NCI-H2171 (cell line): ENCODE measurements at regions not wholly inside any gene's neighbourhood (a gene's known extent, or its start where the extent isn't known, plus 50 kb on each side); places are given as distances from the start of the nearest gene placed in this dataset.

Experiments
- DNase-seq: peaks from one replicate; lab custom pipeline; 2025; lab: John Stamatoyannopoulos, UW

GRCh38 chr1:34479731-34480130 lies 275.1 kb upstream of the GJB5 start:
- no peak for DNase-seq

GRCh38 chr1:34488080-34488708 lies 266.7 kb upstream of the GJB5 start:
- no peak for DNase-seq

- no peak for DNase-seq
These were observed 254.4 kb upstream of the GJB5 start for GRCh38 chr1:34500451-34500850.

- no peak for DNase-seq
These were observed 243.0 kb upstream of the GJB5 start for GRCh38 chr1:34511802-34512201.

GRCh38 chr1:34518146-34518699 lies 236.6 kb upstream of the GJB5 start:
- DNase-seq = peak; percentile 81

- peak; percentile 50 for DNase-seq
These were observed 234.7 kb upstream of the GJB5 start for GRCh38 chr1:34520111-34520510.

GRCh38 chr1:34524783-34525182 lies 230.1 kb upstream of the GJB5 start:
- no peak for DNase-seq

GRCh38 chr1:34529935-34530859 lies 224.7 kb upstream of the GJB5 start:
- DNase-seq = no peak

- no peak for DNase-seq
These were observed 222.7 kb upstream of the GJB5 start for GRCh38 chr1:34532113-34532512.

- no peak for DNase-seq
These were observed 216.4 kb upstream of the GJB5 start for GRCh38 chr1:34538481-34538880.

GRCh38 chr1:34547046-34547674 lies 207.7 kb upstream of the GJB5 start:
- DNase-seq = no peak

GRCh38 chr1:34549199-34549598 lies 205.6 kb upstream of the GJB5 start:
- DNase-seq = no peak

GRCh38 chr1:34578306-34578705 lies 176.5 kb upstream of the GJB5 start:
- DNase-seq = no peak

- no peak for DNase-seq
These were observed 172.5 kb upstream of the GJB5 start for GRCh38 chr1:34582356-34582755.

GRCh38 chr1:34587761-34588160 lies 167.1 kb upstream of the GJB5 start:
- no peak for DNase-seq

- peak; percentile 82 for DNase-seq
These were observed 164.6 kb upstream of the GJB5 start for GRCh38 chr1:34590211-34590623.

GRCh38 chr1:34591751-34592629 lies 162.9 kb upstream of the GJB5 start:
- no peak for DNase-seq

- DNase-seq = peak; percentile 36
These were observed 156.9 kb upstream of the GJB5 start for GRCh38 chr1:34597877-34598514.

- DNase-seq = no peak
These were observed 151.9 kb upstream of the GJB5 start for GRCh38 chr1:34602907-34603306.

GRCh38 chr1:34603594-34603993 lies 151.3 kb upstream of the GJB5 start:
- no peak for DNase-seq

GRCh38 chr1:34606504-34606903 lies 148.3 kb upstream of the GJB5 start:
- DNase-seq = no peak
